Activated T-helper 17 cell treated with anti-CD3 and anti-CD28 coated beads, Interleukin-2, amount 50 U/mL, for 72 hours (primary cell): ENCODE measurements at regions not wholly inside any gene's neighbourhood (a gene's known extent, or its start where the extent isn't known, plus 50 kb on each side); places are given as distances from the start of the nearest gene placed in this dataset.

Experiments used
- ATAC-seq: fragments of 150-1000 bp; cut with Tn5 transposase; replicated peaks from 2 replicates; pipeline ENCODE4 v1.10.0; 2021; ENCODE audit warnings: mild to moderate bottlenecking, moderate library complexity
- H3K27ac Mint-ChIP-seq: one replicate; pipeline ENCODE4 v1.8.0; 2022; ENCODE audit warnings: mixed read lengths
- H3K27me3 Mint-ChIP-seq: one replicate; pipeline ENCODE4 v1.8.0; 2022; ENCODE audit warnings: mixed read lengths
- H3K36me3 Mint-ChIP-seq: one replicate; pipeline ENCODE4 v1.8.0; 2022; ENCODE audit warnings: low read depth, mild to moderate bottlenecking, mixed read lengths
- H3K4me1 Mint-ChIP-seq: one replicate; pipeline ENCODE4 v1.8.0; 2022; ENCODE audit warnings: mixed read lengths
- H3K4me3 Mint-ChIP-seq: one replicate; pipeline ENCODE4 v1.8.0; 2022; ENCODE audit warnings: mild to moderate bottlenecking, mixed read lengths
- H3K9me3 Mint-ChIP-seq: one replicate; pipeline ENCODE4 v1.8.0; 2022; ENCODE audit warnings: mixed read lengths

DNA sequence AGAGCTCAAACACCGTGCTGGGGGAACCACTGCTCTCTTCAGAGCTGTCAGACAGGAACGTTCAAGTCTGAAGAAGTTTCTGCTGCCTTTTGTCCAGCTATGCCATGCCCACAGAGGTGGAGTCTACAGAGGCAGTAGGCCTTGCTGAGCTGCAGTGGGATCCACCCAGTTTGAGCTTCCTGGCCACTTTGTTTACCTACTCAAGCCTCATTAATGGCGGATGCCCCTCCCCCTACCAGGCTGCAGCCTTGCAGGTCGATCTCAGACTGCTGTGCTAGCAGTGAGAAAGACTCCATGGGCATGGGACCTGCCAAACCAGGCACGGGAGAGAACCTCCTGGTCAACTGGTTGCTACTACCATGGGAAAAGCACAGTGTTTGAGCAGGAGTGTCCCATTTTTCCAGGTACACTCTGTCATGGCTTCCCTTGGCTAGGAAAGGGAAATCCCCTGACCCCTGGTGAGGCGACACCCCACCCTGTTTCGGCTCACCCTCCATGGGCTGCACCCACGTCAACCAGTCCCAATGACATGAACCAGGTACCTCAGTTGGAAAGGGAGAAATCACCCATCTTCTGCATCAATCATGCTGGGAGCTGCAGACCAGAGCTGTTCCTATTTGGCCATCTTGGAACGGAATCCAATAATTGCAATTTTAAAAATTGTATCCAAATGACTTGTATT lies 246.9 kb upstream of the ADAMTS16 start:
- Mint-ChIP-seq H3K27me3 (peaks cover 3% of the 10 kb centered on the region), H3K4me1 (no peaks in the 10 kb centered on the region), H3K9me3 (peaks cover 17% of the 10 kb centered on the region), H3K27ac (no peak overlapping the region), H3K36me3 (no peaks in the 10 kb centered on the region), H3K4me3 (no peak overlapping the region)
- ATAC-seq = no peak

DNA sequence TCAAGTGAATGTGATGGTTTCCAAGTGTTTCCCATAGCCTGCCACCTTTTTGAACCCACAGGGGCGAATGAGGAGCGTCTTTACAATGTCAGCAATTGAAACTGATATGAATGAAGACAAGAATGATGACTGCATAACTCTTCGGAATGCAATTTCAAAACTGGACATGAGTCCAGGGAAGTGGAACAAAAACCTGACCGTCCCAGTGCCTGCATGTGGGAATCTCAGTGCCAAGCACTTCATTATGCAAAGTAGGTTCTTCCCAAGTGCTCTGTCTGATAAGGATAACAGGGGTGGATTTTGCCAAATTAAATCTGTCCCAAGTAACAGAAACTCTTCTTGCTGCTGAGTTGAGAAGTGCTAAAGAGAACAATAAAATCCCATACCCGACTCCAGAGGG lies 243.8 kb upstream of the ADAMTS16 start:
- no peak for ATAC-seq

GRCh38 chr5:4901305-4901811 lies 238.8 kb upstream of the ADAMTS16 start:
- Mint-ChIP-seq H3K27ac (no peak overlapping the region), H3K4me1 (no peaks in the 10 kb centered on the region), H3K9me3 (peaks cover 3% of the 10 kb centered on the region), H3K36me3 (no peaks in the 10 kb centered on the region), H3K27me3 (no peaks in the 10 kb centered on the region), H3K4me3 (no peak overlapping the region)
- no peak for ATAC-seq

More for the DNA sequence above, 243.8 kb upstream of the ADAMTS16 start:
- Mint-ChIP-seq H3K9me3 (peaks cover 13% of the 10 kb centered on the region), H3K4me1 (no peaks in the 10 kb centered on the region), H3K27me3 (peaks cover 3% of the 10 kb centered on the region), H3K27ac (no peak overlapping the region), H3K36me3 (no peaks in the 10 kb centered on the region), H3K4me3 (no peak overlapping the region)

- H3K4me3 Mint-ChIP-seq = no peak overlapping the region
- no peak for ATAC-seq
- no peaks in the 10 kb centered on the region for H3K4me1 Mint-ChIP-seq
- H3K27me3 Mint-ChIP-seq = no peaks in the 10 kb centered on the region
- H3K9me3 Mint-ChIP-seq = peaks cover 3% of the 10 kb centered on the region
- no peak overlapping the region for H3K27ac Mint-ChIP-seq
- no peaks in the 10 kb centered on the region for H3K36me3 Mint-ChIP-seq
Measured at GRCh38 chr5:4901924-4902323, 238.2 kb upstream of the ADAMTS16 start.

DNA sequence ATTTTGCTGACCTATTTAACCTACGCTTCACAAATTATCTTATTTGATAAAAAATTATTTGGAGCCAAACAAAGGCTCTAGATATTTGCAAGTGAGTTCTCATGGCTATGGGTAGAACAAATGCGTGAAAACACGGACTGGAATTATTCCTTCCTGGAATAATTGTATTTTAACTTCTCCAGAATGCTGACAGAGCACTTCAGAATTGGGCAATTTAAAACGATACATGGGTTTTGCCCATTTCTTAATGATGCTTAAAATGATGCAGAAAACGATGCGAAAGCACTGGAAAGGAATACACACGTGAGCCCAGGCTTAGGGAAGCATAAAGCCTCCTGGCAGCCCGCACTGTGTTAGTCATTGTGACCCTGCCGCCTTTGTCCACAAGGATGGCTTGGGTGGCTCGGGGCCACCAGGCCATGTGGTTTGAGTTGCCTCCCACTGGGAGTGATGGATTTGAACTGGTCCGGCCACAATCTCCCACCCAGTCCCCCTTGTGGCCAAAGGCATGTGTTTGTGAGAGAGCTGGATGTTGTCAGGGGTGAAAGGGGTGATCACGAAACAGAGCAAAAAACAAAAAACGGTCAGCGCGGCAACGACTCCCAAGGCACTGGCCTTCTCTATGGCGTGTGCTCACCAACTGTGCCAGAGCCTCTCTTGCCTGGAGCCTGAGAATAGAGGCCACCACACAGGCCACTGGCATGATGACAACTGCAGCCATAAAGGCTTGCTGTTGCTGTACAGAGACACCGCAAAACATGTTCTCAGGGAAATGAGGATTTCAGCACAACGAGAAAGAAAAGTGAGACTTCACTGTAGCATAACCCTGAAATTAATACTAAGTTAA lies 234.2 kb upstream of the ADAMTS16 start:
- no peak overlapping the region for H3K27ac Mint-ChIP-seq
- H3K9me3 Mint-ChIP-seq = peaks cover 3% of the 10 kb centered on the region
- no peak overlapping the region for H3K4me3 Mint-ChIP-seq
- H3K27me3 Mint-ChIP-seq = no peaks in the 10 kb centered on the region
- no peaks in the 10 kb centered on the region for H3K4me1 Mint-ChIP-seq
- ATAC-seq = no peak
- no peaks in the 10 kb centered on the region for H3K36me3 Mint-ChIP-seq

GRCh38 chr5:4906786-4907185 lies 233.3 kb upstream of the ADAMTS16 start:
- Mint-ChIP-seq H3K4me1 (no peaks in the 10 kb centered on the region), H3K36me3 (no peaks in the 10 kb centered on the region), H3K9me3 (peaks cover 6% of the 10 kb centered on the region), H3K4me3 (no peak overlapping the region), H3K27me3 (no peaks in the 10 kb centered on the region), H3K27ac (no peak overlapping the region)
- no peak for ATAC-seq

GRCh38 chr5:4907571-4907970 lies 232.6 kb upstream of the ADAMTS16 start:
- Mint-ChIP-seq H3K9me3 (peaks cover 6% of the 10 kb centered on the region), H3K4me1 (no peaks in the 10 kb centered on the region), H3K4me3 (no peak overlapping the region), H3K27me3 (no peaks in the 10 kb centered on the region), H3K36me3 (no peaks in the 10 kb centered on the region), H3K27ac (no peak overlapping the region)
- no peak for ATAC-seq

DNA sequence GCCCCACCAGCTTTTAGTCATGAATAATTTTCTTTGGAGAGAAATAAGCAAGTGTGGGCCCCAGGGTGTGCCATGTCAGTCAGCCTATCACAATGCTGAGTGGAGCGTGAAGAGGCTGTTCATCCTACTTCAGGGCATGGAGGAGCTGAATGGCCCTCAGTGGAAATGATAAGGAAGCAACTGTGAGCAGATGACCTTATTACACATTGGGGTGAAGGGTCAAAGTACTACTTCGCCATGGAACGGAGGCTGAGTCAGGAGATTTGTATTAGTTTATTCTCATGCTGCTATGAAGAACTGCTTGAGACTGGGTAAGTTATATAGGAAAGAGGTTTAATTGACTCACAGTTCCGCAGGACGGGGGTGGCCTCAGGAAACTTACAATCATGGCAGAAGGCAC lies 231.0 kb upstream of the ADAMTS16 start:
- Mint-ChIP-seq H3K4me1 (no peaks in the 10 kb centered on the region), H3K4me3 (no peak overlapping the region), H3K9me3 (peaks cover 6% of the 10 kb centered on the region), H3K27ac (no peak overlapping the region), H3K36me3 (no peaks in the 10 kb centered on the region), H3K27me3 (no peaks in the 10 kb centered on the region)
- no peak for ATAC-seq

DNA sequence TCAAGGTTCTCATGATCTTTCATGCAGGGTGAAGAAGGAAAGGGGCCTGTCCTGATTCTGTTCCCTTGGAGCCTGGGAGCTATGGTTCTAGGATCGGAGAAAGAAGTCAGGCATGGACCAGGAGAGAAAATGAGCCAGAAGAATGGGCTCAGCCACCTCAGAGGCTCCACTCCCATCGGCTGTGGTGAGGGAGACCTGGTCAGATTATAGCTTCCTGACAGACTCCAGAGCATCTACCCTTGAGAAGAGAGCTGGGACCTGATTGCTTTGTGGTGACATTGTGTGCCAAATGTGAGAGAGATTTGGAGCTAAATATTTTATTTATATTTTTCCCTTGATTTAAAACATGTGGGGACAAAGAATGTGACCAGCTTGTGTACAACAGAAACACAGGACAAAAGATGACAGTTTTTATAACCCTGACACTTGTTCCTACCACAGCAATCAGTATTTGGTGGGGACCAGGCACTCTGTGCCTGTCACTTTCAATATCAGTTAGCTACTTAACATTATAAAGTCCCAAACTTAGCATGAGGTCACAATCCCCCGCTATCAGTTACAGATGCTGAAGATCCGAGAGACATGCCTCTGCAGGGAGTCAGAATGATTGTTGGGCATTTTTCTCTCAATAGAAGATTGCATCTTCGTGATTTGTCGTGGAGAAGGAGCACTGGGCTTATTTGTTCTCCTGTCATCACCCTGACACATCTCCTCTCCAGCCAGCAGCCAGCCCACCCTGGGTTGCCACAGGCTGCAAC lies 228.3 kb upstream of the ADAMTS16 start:
- Mint-ChIP-seq H3K27me3 (no peaks in the 10 kb centered on the region), H3K9me3 (peaks cover 9% of the 10 kb centered on the region), H3K27ac (no peak overlapping the region), H3K4me1 (no peaks in the 10 kb centered on the region), H3K36me3 (no peaks in the 10 kb centered on the region), H3K4me3 (no peak overlapping the region)
- ATAC-seq = no peak

GRCh38 chr5:4921929-4922328 lies 218.2 kb upstream of the ADAMTS16 start:
- H3K4me3 Mint-ChIP-seq = no peak overlapping the region
- H3K4me1 Mint-ChIP-seq = no peaks in the 10 kb centered on the region
- H3K9me3 Mint-ChIP-seq = peaks cover 4% of the 10 kb centered on the region
- H3K27me3 Mint-ChIP-seq = no peaks in the 10 kb centered on the region
- ATAC-seq = no peak
- H3K27ac Mint-ChIP-seq = no peak overlapping the region
- H3K36me3 Mint-ChIP-seq = no peaks in the 10 kb centered on the region

DNA sequence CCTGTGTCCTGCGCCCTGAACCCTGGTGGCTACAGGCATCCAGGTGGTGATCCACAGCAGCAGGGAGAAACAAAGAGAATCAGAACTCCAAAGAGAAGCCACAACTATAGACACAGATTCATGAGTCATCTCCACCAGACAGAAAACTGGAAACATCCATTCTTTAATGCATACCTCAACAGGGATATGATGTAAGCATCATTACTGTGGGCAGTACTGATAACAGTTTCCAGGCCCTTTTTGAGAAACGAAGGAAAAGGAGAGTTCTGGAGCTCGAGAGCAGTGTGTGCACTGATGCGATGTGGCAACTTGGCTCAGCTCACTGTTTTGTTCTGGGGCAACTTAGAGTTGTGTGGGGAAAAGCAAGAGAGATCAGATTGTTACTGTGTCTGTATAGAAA lies 215.6 kb upstream of the ADAMTS16 start:
- Mint-ChIP-seq H3K4me1 (no peaks in the 10 kb centered on the region), H3K9me3 (peaks cover 4% of the 10 kb centered on the region), H3K36me3 (no peaks in the 10 kb centered on the region), H3K27me3 (no peaks in the 10 kb centered on the region), H3K27ac (no peak overlapping the region), H3K4me3 (no peak overlapping the region)
- ATAC-seq = no peak

- Mint-ChIP-seq H3K27me3 (no peaks in the 10 kb centered on the region), H3K36me3 (no peaks in the 10 kb centered on the region), H3K9me3 (peaks cover 4% of the 10 kb centered on the region), H3K27ac (no peak overlapping the region), H3K4me1 (no peaks in the 10 kb centered on the region), H3K4me3 (no peak overlapping the region)
- no peak for ATAC-seq
Measured at GRCh38 chr5:4927097-4927496, 213.0 kb upstream of the ADAMTS16 start.

GRCh38 chr5:4928409-4928808 lies 211.7 kb upstream of the ADAMTS16 start:
- H3K27ac Mint-ChIP-seq = no peak overlapping the region
- no peak for ATAC-seq
- H3K36me3 Mint-ChIP-seq = no peaks in the 10 kb centered on the region
- no peak overlapping the region for H3K4me3 Mint-ChIP-seq
- peaks cover under 1% of the 10 kb centered on the region for H3K9me3 Mint-ChIP-seq
- no peaks in the 10 kb centered on the region for H3K4me1 Mint-ChIP-seq
- H3K27me3 Mint-ChIP-seq = no peaks in the 10 kb centered on the region

DNA sequence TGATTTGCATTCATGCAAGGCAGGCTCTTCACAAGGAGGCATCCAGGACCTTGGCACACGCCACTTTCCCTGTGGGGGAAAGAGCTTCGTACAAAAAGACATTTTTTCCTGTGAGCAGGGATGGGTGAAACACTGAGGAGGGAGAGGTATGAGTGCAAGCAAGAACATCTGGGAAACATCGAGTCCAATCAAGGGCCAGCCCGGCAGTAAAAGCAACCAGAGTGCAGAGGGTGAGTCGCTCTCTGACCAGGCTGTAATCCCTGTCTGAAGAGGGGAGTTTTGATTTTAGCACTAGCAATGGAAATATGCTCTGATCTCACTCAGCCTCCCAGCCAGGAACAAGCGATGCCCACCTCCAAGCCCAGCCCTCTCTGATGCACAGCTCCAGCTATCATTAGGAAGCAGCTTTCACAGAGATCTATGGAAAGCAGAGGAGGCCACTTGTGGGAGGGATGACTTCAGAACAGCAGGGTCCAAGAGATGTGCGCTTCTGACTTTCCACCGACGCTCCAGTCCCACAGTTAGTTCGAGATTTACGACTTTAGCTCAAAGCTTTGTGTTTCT lies 211.0 kb upstream of the ADAMTS16 start:
- Mint-ChIP-seq H3K27me3 (no peaks in the 10 kb centered on the region), H3K9me3 (peaks cover 3% of the 10 kb centered on the region), H3K27ac (no peak overlapping the region), H3K4me3 (no peak overlapping the region), H3K36me3 (no peaks in the 10 kb centered on the region), H3K4me1 (no peaks in the 10 kb centered on the region)
- no peak for ATAC-seq
